Mucosa of stomach (tissue), 1 donor: ENCODE measurements at regions not wholly inside any gene's neighbourhood (a gene's known extent, or its start where the extent isn't known, plus 50 kb on each side); places are given as distances from the start of the nearest gene placed in this dataset.

Experiments
- H3K27me3 ChIP-seq: one replicate; pipeline ENCODE4 v1.7.0; 2013; ENCODE audit warnings: mild to moderate bottlenecking, low read length; ENCODE audit not compliant: control insufficient read depth, insufficient read depth
- H3K36me3 ChIP-seq: one replicate; pipeline ENCODE4 v1.7.0; 2013; ENCODE audit warnings: low read length; ENCODE audit not compliant: control insufficient read depth, insufficient read depth
- H3K4me1 ChIP-seq: one replicate; pipeline ENCODE4 v1.7.0; 2013; ENCODE audit warnings: mild to moderate bottlenecking, low read length; ENCODE audit not compliant: control insufficient read depth, insufficient read depth
- H3K4me3 ChIP-seq: one replicate; pipeline ENCODE4 v1.7.0; 2013; ENCODE audit warnings: low read length
- H3K9ac ChIP-seq: one replicate; pipeline ENCODE4 v1.7.0; 2013; ENCODE audit warnings: mild to moderate bottlenecking, low read length, moderate library complexity
- H3K9me3 ChIP-seq: one replicate; pipeline ENCODE4 v1.7.0; 2013; ENCODE audit warnings: mild to moderate bottlenecking, low read length, moderate library complexity; ENCODE audit not compliant: control insufficient read depth
- donor health status: Pancreatic carcinoma.

GRCh38 chr2:241952816-241953215, 83.3 kb downstream of the RTP5 start:
- H3K9me3 ChIP-seq, result no peaks in the 10 kb centered on the region
- peaks cover 8% of the 10 kb centered on the region for H3K4me1 ChIP-seq
- no peak overlapping the region for H3K4me3 ChIP-seq
- H3K27me3 ChIP-seq, result no peaks in the 10 kb centered on the region
- no peaks in the 10 kb centered on the region for H3K36me3 ChIP-seq
- no peak overlapping the region for H3K9ac ChIP-seq

DNA sequence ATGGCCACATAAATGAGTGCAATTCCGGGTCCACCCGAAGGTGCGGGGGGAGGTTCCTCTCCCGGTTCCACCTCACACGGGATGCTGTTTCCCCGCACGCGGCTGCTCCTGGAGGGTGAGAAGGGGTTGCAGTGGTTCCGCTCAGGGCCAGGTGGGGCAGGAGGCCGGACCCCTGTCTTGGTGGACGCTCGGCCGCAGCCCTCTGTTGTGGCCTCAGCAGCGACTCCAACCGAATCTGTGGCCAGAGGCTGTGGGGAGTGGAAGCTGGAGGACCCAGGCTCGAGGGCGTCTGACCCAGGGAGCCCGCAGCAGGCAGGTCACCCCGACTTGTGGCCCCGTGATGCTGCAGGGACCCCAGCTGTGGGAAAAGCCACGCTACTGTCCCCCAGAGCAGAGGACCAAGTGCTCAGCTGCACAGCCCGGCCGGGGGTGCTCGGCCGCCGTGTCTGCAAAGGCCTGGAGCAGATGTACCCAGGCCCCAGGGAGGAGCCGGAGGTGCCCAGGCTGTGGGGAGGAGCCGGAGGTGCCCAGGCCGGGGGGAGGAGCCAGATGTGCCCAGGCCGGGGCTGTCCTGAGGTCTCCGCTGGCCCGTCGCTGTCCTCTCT, 83.9 kb downstream of the RTP5 start:
- H3K4me3 ChIP-seq, result no peak overlapping the region
- H3K36me3 ChIP-seq, result no peaks in the 10 kb centered on the region
- H3K9me3 ChIP-seq, result no peaks in the 10 kb centered on the region
- H3K27me3 ChIP-seq, result no peaks in the 10 kb centered on the region
- no peak overlapping the region for H3K9ac ChIP-seq
- H3K4me1 ChIP-seq, result peaks cover 8% of the 10 kb centered on the region

DNA sequence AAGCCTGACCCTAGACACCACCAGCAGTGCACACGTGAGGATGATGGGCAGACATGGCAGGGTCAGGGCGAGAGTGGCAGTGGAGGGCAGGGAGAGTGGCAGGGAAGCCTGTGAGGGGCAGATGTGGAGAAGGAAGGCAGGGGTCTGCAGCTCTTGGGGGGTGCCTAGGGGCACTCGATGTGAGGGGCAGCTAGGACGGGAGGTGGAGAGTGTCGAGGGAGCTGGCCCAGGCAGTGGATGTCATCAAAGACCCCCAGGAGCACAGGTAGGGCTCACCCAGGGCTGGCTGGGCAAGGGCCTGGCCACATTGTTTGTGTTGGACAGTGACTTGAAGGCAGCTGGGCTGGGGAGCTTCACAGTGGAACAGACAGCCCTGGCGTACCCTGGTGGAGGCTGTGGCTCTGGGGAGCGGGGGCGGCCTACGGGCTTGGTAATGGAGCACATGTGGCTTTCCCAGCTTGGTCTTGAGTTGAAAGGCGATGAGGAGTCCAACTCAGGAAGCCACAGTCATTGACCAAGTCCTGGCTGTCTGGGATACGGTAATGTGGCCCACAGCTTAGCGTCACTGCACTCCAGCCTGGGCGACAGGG, 87.1 kb downstream of the RTP5 start:
- H3K4me3 ChIP-seq, result no peak overlapping the region
- no peaks in the 10 kb centered on the region for H3K4me1 ChIP-seq
- no peaks in the 10 kb centered on the region for H3K27me3 ChIP-seq
- no peak overlapping the region for H3K9ac ChIP-seq
- H3K9me3 ChIP-seq, result no peaks in the 10 kb centered on the region
- H3K36me3 ChIP-seq, result no peaks in the 10 kb centered on the region

DNA sequence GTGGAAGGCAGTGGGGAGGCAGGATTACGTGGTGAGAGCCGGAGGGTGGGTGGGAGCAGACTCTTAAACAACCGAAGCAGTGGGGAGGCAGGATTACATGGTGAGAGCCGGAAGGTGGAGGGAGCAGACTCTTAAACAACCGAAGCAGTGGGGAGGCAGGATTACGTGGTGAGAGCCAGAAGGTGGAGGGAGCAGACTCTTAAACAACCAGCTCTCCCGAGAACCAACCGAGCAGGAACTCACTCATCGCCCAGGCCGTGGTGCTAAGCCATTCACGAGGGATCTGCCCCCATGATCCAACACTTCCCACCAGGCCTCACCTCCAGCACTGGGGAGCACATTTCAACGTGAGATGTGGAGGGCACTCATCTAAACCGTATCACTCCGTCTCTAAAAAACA, 87.7 kb downstream of the RTP5 start:
- Histone ChIP-seq H3K4me1 (no peaks in the 10 kb centered on the region), H3K27me3 (no peaks in the 10 kb centered on the region), H3K36me3 (no peaks in the 10 kb centered on the region), H3K9ac (no peak overlapping the region), H3K9me3 (no peaks in the 10 kb centered on the region), H3K4me3 (no peak overlapping the region)

GRCh38 chr2:241958818-241959545, 89.5 kb downstream of the RTP5 start:
- Histone ChIP-seq H3K9me3 (no peaks in the 10 kb centered on the region), H3K36me3 (no peaks in the 10 kb centered on the region), H3K27me3 (no peaks in the 10 kb centered on the region), H3K4me1 (no peaks in the 10 kb centered on the region), H3K4me3 (no peak overlapping the region), H3K9ac (no peak overlapping the region)

- Histone ChIP-seq H3K36me3 (no peaks in the 10 kb centered on the region), H3K9me3 (no peaks in the 10 kb centered on the region), H3K4me1 (no peaks in the 10 kb centered on the region), H3K4me3 (no peak overlapping the region), H3K27me3 (no peaks in the 10 kb centered on the region), H3K9ac (no peak overlapping the region)
Measured at GRCh38 chr2:241959751-241960269, 90.3 kb downstream of the RTP5 start.

- no peaks in the 10 kb centered on the region for H3K9me3 ChIP-seq
- H3K4me3 ChIP-seq, result no peak overlapping the region
- no peaks in the 10 kb centered on the region for H3K27me3 ChIP-seq
- no peak overlapping the region for H3K9ac ChIP-seq
- no peaks in the 10 kb centered on the region for H3K4me1 ChIP-seq
- no peaks in the 10 kb centered on the region for H3K36me3 ChIP-seq
Measured at GRCh38 chr2:241961454-241961853, 91.9 kb downstream of the RTP5 start.

- Histone ChIP-seq H3K9ac (no peak overlapping the region), H3K4me3 (no peak overlapping the region), H3K4me1 (no peaks in the 10 kb centered on the region), H3K9me3 (no peaks in the 10 kb centered on the region), H3K27me3 (no peaks in the 10 kb centered on the region), H3K36me3 (no peaks in the 10 kb centered on the region)
Measured at GRCh38 chr2:241964133-241964532, 94.6 kb downstream of the RTP5 start.

GRCh38 chr2:241965931-241966412, 96.4 kb downstream of the RTP5 start:
- Histone ChIP-seq H3K4me3 (no peak overlapping the region), H3K9ac (no peak overlapping the region), H3K4me1 (peaks cover under 1% of the 10 kb centered on the region), H3K36me3 (no peaks in the 10 kb centered on the region), H3K27me3 (no peaks in the 10 kb centered on the region), H3K9me3 (no peaks in the 10 kb centered on the region)

DNA sequence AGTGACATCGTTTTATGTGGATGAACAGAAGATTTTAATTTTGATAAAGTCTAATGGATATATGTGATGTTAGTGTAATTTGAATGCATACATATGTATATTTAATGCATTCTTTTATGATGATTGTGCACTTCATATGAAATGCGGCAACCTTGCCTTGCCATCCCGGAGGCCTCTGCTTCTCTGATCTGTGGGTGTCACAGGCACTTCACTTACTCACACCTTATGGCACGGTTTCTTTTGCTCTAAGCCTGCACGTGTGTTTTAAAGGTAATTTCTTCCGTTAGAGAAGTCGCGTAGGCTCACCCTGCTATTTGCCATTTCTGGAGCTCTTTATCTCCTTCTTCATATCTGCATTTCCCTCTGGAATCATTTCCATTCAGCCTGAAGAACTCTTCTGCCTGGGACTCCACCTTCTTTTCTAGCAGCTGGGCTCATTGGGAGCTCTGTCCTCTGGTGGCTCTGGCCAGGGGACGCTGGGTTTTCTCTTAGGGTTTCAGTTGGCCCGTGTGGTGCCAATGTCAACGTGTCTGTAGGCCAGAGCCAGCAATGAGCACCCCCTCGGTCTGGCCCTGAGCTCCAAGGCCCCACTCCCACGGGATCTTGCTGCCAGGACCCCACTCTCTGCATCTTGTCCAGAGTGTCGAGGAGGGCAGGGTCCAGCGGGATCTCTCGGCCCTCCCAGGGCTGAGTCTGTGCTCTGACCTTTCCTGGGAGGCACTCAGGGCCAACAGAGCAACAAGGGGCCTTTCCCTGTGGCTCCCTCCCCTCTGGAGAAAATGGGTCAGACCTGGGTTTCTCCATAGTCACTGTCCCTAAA, 97.3 kb downstream of the RTP5 start:
- H3K27me3 ChIP-seq, result no peaks in the 10 kb centered on the region
- H3K36me3 ChIP-seq, result no peaks in the 10 kb centered on the region
- H3K4me3 ChIP-seq, result no peak overlapping the region
- H3K4me1 ChIP-seq, result peaks cover 7% of the 10 kb centered on the region
- H3K9ac ChIP-seq, result no peak overlapping the region
- no peaks in the 10 kb centered on the region for H3K9me3 ChIP-seq

- Histone ChIP-seq H3K4me1 (peaks cover 7% of the 10 kb centered on the region), H3K27me3 (no peaks in the 10 kb centered on the region), H3K4me3 (no peak overlapping the region), H3K9me3 (no peaks in the 10 kb centered on the region), H3K36me3 (no peaks in the 10 kb centered on the region), H3K9ac (no peak overlapping the region)
Measured at GRCh38 chr2:241967467-241968144, 98.1 kb downstream of the RTP5 start.
